ENCODE measurements at regions not wholly inside any gene's neighbourhood (a gene's known extent, or its start where the extent isn't known, plus 50 kb on each side); places are given as distances from the start of the nearest gene placed in this dataset.

GRCh38 chr3:84224262-84224661, 734.5 kb upstream of the CADM2 start:
- TF ChIP-seq POLR2A (IDR thresholded peaks at IDR 0.05) = no peak
- TF ChIP-seq CTCF (IDR thresholded peaks at IDR 0.05) = no peak

Measured in suprapubic skin (tissue), 3 donors.